PC-3 (cell line): ENCODE measurements at regions not wholly inside any gene's neighbourhood (a gene's known extent, or its start where the extent isn't known, plus 50 kb on each side); places are given as distances from the start of the nearest gene placed in this dataset.

ENCODE experiments used
- EZH2 ChIP-seq: fragments of 300-600 bp; sonication (generic); IDR thresholded peaks from one replicate; pipeline ENCODE4 v1.6.1; 2017; ENCODE audit warnings: antibody characterized with exemption, mild to moderate bottlenecking, low read length; ENCODE audit not compliant: unreplicated experiment
- EZH2phosphoT487 ChIP-seq: fragments of 300-600 bp; sonication (generic); IDR thresholded peaks from 2 replicates; pipeline ENCODE4 v1.6.1; 2018; ENCODE audit warnings: mild to moderate bottlenecking, antibody characterized with exemption, low read length, borderline replicate concordance
- TF ChIP-seq, protein P1 (sequence below): fragments of 300-600 bp; sonication (generic); conservative IDR thresholded peaks from 2 replicates; pipeline ENCODE4 v1.5.1; 2017; ENCODE audit warnings: antibody characterized with exemption, low read depth, mild to moderate bottlenecking, low read length

DNA sequence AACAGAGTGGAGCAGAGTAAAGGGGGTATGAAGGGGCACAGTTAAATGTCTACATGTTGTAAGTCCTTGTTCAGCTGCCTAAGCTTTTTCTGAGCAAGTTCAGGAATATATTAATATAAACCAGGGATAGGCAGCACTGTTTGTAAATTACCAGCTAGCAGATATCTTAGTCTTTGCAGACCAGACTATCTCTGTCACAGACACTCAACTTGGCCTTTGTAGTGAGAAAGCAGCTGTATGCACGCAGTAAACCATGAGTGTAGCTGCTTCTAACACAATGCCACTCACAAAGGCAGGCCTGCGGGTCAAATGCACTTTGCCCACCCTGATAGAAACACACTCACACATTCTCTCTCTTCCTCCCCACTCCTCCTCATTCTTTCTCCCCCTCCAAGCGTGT is 1016.9 kb downstream of the UQCRFS1 start:
- TF ChIP-seq, protein P1, sequence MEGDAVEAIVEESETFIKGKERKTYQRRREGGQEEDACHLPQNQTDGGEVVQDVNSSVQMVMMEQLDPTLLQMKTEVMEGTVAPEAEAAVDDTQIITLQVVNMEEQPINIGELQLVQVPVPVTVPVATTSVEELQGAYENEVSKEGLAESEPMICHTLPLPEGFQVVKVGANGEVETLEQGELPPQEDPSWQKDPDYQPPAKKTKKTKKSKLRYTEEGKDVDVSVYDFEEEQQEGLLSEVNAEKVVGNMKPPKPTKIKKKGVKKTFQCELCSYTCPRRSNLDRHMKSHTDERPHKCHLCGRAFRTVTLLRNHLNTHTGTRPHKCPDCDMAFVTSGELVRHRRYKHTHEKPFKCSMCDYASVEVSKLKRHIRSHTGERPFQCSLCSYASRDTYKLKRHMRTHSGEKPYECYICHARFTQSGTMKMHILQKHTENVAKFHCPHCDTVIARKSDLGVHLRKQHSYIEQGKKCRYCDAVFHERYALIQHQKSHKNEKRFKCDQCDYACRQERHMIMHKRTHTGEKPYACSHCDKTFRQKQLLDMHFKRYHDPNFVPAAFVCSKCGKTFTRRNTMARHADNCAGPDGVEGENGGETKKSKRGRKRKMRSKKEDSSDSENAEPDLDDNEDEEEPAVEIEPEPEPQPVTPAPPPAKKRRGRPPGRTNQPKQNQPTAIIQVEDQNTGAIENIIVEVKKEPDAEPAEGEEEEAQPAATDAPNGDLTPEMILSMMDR, result no peak
- TF ChIP-seq EZH2, result no peak
- no peak for TF ChIP-seq EZH2phosphoT487
